Trophoblast cell (in vitro differentiated cells and primary cell): ENCODE measurements at regions not wholly inside any gene's neighbourhood (a gene's known extent, or its start where the extent isn't known, plus 50 kb on each side); places are given as distances from the start of the nearest gene placed in this dataset.

ENCODE experiments used
- DNase-seq, 2 donors: peaks; one replicate each; pipeline ENCODE4 v3.0.0-alpha.2; 2016
- H2AFZ ChIP-seq: 2 replicates; pipeline ENCODE4 v1.6.1; 2013; ENCODE audit warnings: low read length, moderate library complexity, mild to moderate bottlenecking; ENCODE audit not compliant: insufficient read depth, poor library complexity
- H2AK5ac ChIP-seq: 2 replicates; pipeline ENCODE4 v1.6.1; 2013; ENCODE audit warnings: mild to moderate bottlenecking, low read length
- H2BK120ac ChIP-seq: 2 replicates; pipeline ENCODE4 v1.6.1; 2013; ENCODE audit warnings: low read length, mild to moderate bottlenecking, moderate library complexity; ENCODE audit not compliant: insufficient read depth, poor library complexity
- H2BK12ac ChIP-seq: 2 replicates; pipeline ENCODE4 v1.6.1; 2013; ENCODE audit warnings: mild to moderate bottlenecking, low read length, moderate library complexity
- H2BK5ac ChIP-seq: 2 replicates; pipeline ENCODE4 v1.6.1; 2013; ENCODE audit warnings: low read length, low read depth, moderate library complexity, mild to moderate bottlenecking; ENCODE audit not compliant: poor library complexity
- H3K14ac ChIP-seq: 2 replicates; pipeline ENCODE4 v1.6.1; 2013; ENCODE audit warnings: mild to moderate bottlenecking, low read length
- H3K18ac ChIP-seq: 2 replicates; pipeline ENCODE4 v1.6.1; 2013; ENCODE audit warnings: mild to moderate bottlenecking, low read length
- H3K23ac ChIP-seq: 2 replicates; pipeline ENCODE4 v1.6.1; 2013; ENCODE audit warnings: low read length
- H3K27ac ChIP-seq: 2 replicates; pipeline ENCODE4 v1.5.1; 2013; ENCODE audit warnings: low read depth, mild to moderate bottlenecking, inconsistent platforms, low read length, moderate library complexity
- H3K27me3 ChIP-seq: 2 replicates; pipeline ENCODE4 v1.6.1; 2013; ENCODE audit warnings: inconsistent platforms, mild to moderate bottlenecking, low read length, moderate library complexity; ENCODE audit not compliant: insufficient read depth
- H3K36me3 ChIP-seq, 2 experiments: 1 replicate in 1 of 2; 2 replicates in 1 of 2; pipeline ENCODE4 v1.6.1; 2013; ENCODE audit warnings: low read length in 2 of 2, mild to moderate bottlenecking in 2 of 2, moderate library complexity in 1 of 2; ENCODE audit not compliant: insufficient read depth in 2 of 2, control insufficient read depth in 1 of 2
- H3K4ac ChIP-seq: 2 replicates; pipeline ENCODE4 v1.6.1; 2013; ENCODE audit warnings: low read depth, mild to moderate bottlenecking, low read length, moderate library complexity
- H3K4me1 ChIP-seq, 2 experiments: 1 replicate in 1 of 2; 2 replicates in 1 of 2; pipeline ENCODE4 v1.6.1; 2013; ENCODE audit warnings: low read length in 2 of 2, mild to moderate bottlenecking in 2 of 2, moderate library complexity in 1 of 2; ENCODE audit not compliant: insufficient read depth in 2 of 2, control insufficient read depth in 1 of 2
- H3K4me2 ChIP-seq: 2 replicates; pipeline ENCODE4 v1.6.1; 2013; ENCODE audit warnings: inconsistent platforms, mild to moderate bottlenecking, low read length, moderate library complexity
- H3K4me3 ChIP-seq: 2 replicates; pipeline ENCODE4 v1.5.1; 2013; ENCODE audit warnings: mild to moderate bottlenecking, low read depth, low read length, inconsistent platforms
- H3K79me1 ChIP-seq: one replicate; pipeline ENCODE4 v1.6.1; 2013; ENCODE audit warnings: low read length
- H3K79me2 ChIP-seq: 2 replicates; pipeline ENCODE4 v1.6.1; 2013; ENCODE audit warnings: low read length, mild to moderate bottlenecking; ENCODE audit not compliant: control insufficient read depth, insufficient read depth, poor library complexity
- H3K9ac ChIP-seq: 2 replicates; pipeline ENCODE4 v1.6.1; 2013; ENCODE audit warnings: mild to moderate bottlenecking, low read length
- H3K9me3 ChIP-seq: 2 replicates; pipeline ENCODE4 v1.6.1; 2013; ENCODE audit warnings: low read depth, mild to moderate bottlenecking, control low read depth, inconsistent platforms, low read length; ENCODE audit not compliant: insufficient read depth
- H4K12ac ChIP-seq: 2 replicates; pipeline ENCODE4 v1.6.1; 2013; ENCODE audit warnings: low read depth, mild to moderate bottlenecking, low read length, moderate library complexity
- H4K8ac ChIP-seq: 2 replicates; pipeline ENCODE4 v1.6.1; 2013; ENCODE audit warnings: low read depth, mild to moderate bottlenecking, low read length, moderate library complexity
- H4K91ac ChIP-seq: one replicate; pipeline ENCODE4 v1.6.1; 2013; ENCODE audit warnings: low read depth, mild to moderate bottlenecking, low read length, moderate library complexity
- WGBS: extraction: QIAGEN DNeasy Blood & Tissue Kit; methylation state at CpG from one replicate; pipeline ENCODE4 v1.1.7; 2013; ENCODE audit warnings: missing lambda C conversion rate; ENCODE audit not compliant: insufficient read length, insufficient coverage; ENCODE audit errors: extremely low coverage; 5-methylcytosine and 5-hydroxymethylcytosine counted together

- no peak for DNase-seq
- Histone ChIP-seq H2BK120ac (no peak overlapping the region), H3K27ac (no peak overlapping the region), H3K18ac (no peak overlapping the region), H3K27me3 (no peaks in the 10 kb centered on the region), H4K91ac (no peak overlapping the region), H3K79me2 (no peaks in the 10 kb centered on the region), H3K9ac (no peak overlapping the region), H2AK5ac (no peak overlapping the region), H3K9me3 (peaks cover 1% of the 10 kb centered on the region), H3K4me3 (no peak overlapping the region), H3K23ac (no peak overlapping the region), H3K4me1 (no peaks in the 10 kb centered on the region), H3K36me3 (no peaks in the 10 kb centered on the region), H4K8ac (no peak overlapping the region), H3K4ac (no peak overlapping the region), H2BK5ac (no peak overlapping the region), H3K4me2 (no peak overlapping the region), H2BK12ac (no peak overlapping the region), H2AFZ (no peak overlapping the region), H3K14ac (no peak overlapping the region), H4K12ac (no peak overlapping the region), H3K79me1 (no peaks in the 10 kb centered on the region)
- WGBS = no CpG with 5 or more reads among the region's 2 CpGs
Measured at GRCh38 chr4:189377569-189377968, 563.1 kb upstream of the FRG1 start.

- Histone ChIP-seq H3K18ac (no peak overlapping the region), H4K12ac (no peak overlapping the region), H3K14ac (no peak overlapping the region), H3K79me1 (no peaks in the 10 kb centered on the region), H3K79me2 (no peaks in the 10 kb centered on the region), H4K8ac (no peak overlapping the region), H3K9ac (no peak overlapping the region), H3K27ac (no peak overlapping the region), H3K9me3 (no peaks in the 10 kb centered on the region), H3K4me3 (no peak overlapping the region), H3K4me1 (no peaks in the 10 kb centered on the region), H2BK120ac (no peak overlapping the region), H2BK12ac (no peak overlapping the region), H4K91ac (no peak overlapping the region), H3K23ac (no peak overlapping the region), H2AK5ac (no peak overlapping the region), H2AFZ (no peak overlapping the region), H3K27me3 (no peaks in the 10 kb centered on the region), H3K4me2 (no peak overlapping the region), H2BK5ac (no peak overlapping the region), H3K4ac (no peak overlapping the region), H3K36me3 (no peaks in the 10 kb centered on the region)
- WGBS = no CpG with 5 or more reads among the region's 1 CpG
- DNase-seq = no peak
Measured at GRCh38 chr4:189385098-189385497, 555.6 kb upstream of the FRG1 start.

DNA sequence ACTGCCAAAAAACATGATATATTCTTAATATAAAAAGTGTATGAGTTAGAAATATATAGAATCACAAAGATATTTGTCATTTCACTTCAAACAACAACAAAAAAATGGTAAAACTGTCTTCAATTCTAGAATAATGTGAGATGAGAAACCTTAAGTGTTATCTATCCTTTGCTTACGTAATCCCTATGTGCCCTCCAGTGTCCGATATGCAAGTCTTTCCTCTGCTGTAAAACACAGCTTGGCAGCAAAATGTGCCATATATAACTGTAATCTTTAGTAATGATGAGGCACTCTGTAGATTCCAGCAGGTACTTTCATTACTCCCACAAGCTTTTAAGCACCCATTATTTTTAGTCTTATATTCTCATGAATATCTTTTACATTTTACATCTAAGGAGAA, 555.1 kb upstream of the FRG1 start:
- no peak overlapping the region for H3K23ac ChIP-seq
- H2BK5ac ChIP-seq = no peak overlapping the region
- H4K12ac ChIP-seq = no peak overlapping the region
- no peak overlapping the region for H3K4ac ChIP-seq
- no peak overlapping the region for H2BK120ac ChIP-seq
- H3K27ac ChIP-seq = no peak overlapping the region
- no peaks in the 10 kb centered on the region for H3K79me1 ChIP-seq
- no peak overlapping the region for H2AK5ac ChIP-seq
- no peaks in the 10 kb centered on the region for H3K4me1 ChIP-seq
- no peaks in the 10 kb centered on the region for H3K36me3 ChIP-seq
- H2AFZ ChIP-seq = no peak overlapping the region
- no peak overlapping the region for H3K4me3 ChIP-seq
- no peak for DNase-seq
- no peak overlapping the region for H2BK12ac ChIP-seq
- WGBS = no CpG with 5 or more reads among the region's 2 CpGs
- no peak overlapping the region for H3K14ac ChIP-seq
- H4K8ac ChIP-seq = no peak overlapping the region
- H4K91ac ChIP-seq = no peak overlapping the region
- H3K27me3 ChIP-seq = no peaks in the 10 kb centered on the region
- no peaks in the 10 kb centered on the region for H3K79me2 ChIP-seq
- no peak overlapping the region for H3K4me2 ChIP-seq
- no peak overlapping the region for H3K18ac ChIP-seq
- H3K9ac ChIP-seq = no peak overlapping the region
- no peaks in the 10 kb centered on the region for H3K9me3 ChIP-seq

GRCh38 chr4:189396435-189396834, 544.2 kb upstream of the FRG1 start:
- Histone ChIP-seq H2AK5ac (no peak overlapping the region), H3K4ac (no peak overlapping the region), H4K12ac (no peak overlapping the region), H4K8ac (no peak overlapping the region), H2BK12ac (no peak overlapping the region), H3K79me2 (no peaks in the 10 kb centered on the region), H3K27me3 (no peaks in the 10 kb centered on the region), H2BK5ac (no peak overlapping the region), H2BK120ac (no peak overlapping the region), H3K27ac (no peak overlapping the region), H3K79me1 (no peaks in the 10 kb centered on the region), H3K9me3 (no peaks in the 10 kb centered on the region), H3K4me1 (no peaks in the 10 kb centered on the region), H4K91ac (no peak overlapping the region), H3K36me3 (no peaks in the 10 kb centered on the region), H3K9ac (no peak overlapping the region), H3K4me2 (no peak overlapping the region), H3K18ac (no peak overlapping the region), H2AFZ (no peak overlapping the region), H3K23ac (no peak overlapping the region), H3K4me3 (no peak overlapping the region), H3K14ac (no peak overlapping the region)
- WGBS = no CpG with 5 or more reads among the region's 7 CpGs
- DNase-seq = no peak
